Fibroblast of the aortic adventitia (primary cell): ENCODE measurements at regions not wholly inside any gene's neighbourhood (a gene's known extent, or its start where the extent isn't known, plus 50 kb on each side); places are given as distances from the start of the nearest gene placed in this dataset.

Experiments used
- DNase-seq: peaks from one replicate; pipeline ENCODE4 v3.0.0-alpha.2; 2010; ENCODE audit warnings: low read depth
- H3K4me3 ChIP-seq: 2 replicates; pipeline ENCODE4 v1.5.1; 2011; ENCODE audit warnings: low read depth, mild to moderate bottlenecking, control low read depth, low read length, moderate library complexity
- TF ChIP-seq, protein P1 (sequence below): IDR thresholded peaks from 2 replicates; pipeline ENCODE4 v1.5.1; 2011; ENCODE audit warnings: mild to moderate bottlenecking, low read length, control low read depth, inconsistent platforms; ENCODE audit not compliant: insufficient read depth

- TF ChIP-seq, protein P1, sequence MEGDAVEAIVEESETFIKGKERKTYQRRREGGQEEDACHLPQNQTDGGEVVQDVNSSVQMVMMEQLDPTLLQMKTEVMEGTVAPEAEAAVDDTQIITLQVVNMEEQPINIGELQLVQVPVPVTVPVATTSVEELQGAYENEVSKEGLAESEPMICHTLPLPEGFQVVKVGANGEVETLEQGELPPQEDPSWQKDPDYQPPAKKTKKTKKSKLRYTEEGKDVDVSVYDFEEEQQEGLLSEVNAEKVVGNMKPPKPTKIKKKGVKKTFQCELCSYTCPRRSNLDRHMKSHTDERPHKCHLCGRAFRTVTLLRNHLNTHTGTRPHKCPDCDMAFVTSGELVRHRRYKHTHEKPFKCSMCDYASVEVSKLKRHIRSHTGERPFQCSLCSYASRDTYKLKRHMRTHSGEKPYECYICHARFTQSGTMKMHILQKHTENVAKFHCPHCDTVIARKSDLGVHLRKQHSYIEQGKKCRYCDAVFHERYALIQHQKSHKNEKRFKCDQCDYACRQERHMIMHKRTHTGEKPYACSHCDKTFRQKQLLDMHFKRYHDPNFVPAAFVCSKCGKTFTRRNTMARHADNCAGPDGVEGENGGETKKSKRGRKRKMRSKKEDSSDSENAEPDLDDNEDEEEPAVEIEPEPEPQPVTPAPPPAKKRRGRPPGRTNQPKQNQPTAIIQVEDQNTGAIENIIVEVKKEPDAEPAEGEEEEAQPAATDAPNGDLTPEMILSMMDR: no peak
- DNase-seq: no peak
- H3K4me3 ChIP-seq: no peak overlapping the region
These were observed 138.6 kb downstream of the KCNRG start for GRCh38 chr13:50153876-50154275.

- TF ChIP-seq, protein P1: no peak
These were observed 139.5 kb downstream of the KCNRG start for GRCh38 chr13:50154697-50155096.

DNA sequence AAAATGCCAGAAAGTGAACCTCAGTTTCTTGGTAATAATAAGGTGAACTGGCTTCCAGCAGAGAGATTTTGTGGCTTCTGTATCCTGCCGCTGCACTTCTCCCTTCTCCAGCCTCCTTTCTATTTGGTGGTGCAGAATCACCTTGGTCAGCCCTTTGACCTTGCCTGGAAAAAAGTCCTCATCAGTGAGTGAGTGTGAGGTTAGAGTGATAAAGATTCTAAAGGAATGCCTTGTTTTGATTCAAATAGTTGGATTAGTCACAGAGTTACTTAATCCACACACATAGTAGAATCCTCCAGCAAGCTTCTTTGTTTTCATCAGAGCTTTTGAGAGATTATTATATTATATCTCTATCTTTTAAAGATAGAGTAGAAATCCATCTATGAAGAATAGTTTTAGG, 140.9 kb downstream of the KCNRG start:
- TF ChIP-seq, protein P1: no peak
- peak; percentile 67 for DNase-seq
- no peak overlapping the region for H3K4me3 ChIP-seq

More at GRCh38 chr13:50154697-50155096, 139.5 kb downstream of the KCNRG start:
- no peak for DNase-seq
- H3K4me3 ChIP-seq: no peak overlapping the region

DNA sequence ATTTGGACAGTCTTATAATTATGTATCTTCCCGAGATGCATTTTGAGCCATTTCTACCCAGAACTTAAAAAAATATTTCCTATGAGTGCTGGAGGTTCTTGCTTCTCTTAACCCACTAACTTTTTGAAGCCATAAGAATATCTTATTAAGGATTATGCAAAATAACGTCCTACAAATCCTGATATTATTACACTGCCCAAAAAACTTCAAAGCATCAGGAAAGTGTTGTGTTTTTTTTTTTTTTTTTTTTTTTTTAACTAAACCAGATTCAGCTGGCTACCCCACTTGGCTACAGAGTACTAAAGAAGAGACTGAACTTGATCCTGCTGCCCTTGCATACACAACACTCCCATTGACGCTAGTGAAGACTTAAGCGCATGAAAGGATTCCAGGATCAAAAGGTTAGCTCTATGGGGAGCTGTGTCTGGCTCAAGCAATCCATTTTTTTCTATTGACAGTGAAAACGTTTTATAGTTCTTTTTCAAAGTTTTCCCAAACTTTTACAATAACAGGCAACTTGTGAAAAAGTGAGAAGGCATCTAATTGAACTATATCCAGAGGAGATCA, 141.4 kb downstream of the KCNRG start:
- H3K4me3 ChIP-seq: no peak overlapping the region
- TF ChIP-seq, protein P1: no peak
- no peak for DNase-seq

DNA sequence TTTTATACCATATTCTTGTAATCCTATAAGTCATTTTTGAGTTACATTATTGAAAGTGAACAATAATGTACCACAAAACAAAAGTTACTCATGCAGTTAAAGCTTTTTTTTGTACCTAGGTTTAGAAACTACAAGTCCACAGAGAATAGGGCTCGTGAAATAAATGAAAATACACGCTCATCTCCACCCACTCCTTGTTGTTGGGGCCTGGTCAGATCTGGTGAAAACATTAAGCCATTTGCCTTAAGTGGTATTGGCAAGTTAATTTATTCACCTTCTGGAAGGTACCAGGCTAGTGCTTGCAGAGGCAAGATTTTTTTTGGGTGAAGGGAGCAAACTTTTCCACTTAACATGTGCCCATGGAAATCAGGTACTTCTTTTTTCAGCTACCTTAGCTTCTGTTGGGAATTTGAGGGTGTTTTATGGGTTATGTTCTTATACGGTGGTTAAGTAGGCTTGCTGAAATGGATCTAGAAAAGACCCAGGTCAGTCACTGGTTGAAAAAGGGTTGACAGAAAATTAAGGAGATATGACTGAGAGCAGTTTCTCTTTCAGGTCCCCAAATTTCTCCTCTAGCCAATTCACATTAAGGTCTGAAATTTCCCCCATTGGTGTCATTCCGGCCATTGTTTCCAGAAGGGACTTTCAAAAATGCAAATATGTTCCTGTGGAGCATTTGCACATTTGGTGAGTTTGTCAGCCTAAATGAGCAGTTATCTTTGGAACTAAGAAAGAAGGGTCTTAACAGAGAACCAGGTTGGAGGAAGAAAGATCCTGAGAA, 143.3 kb downstream of the KCNRG start:
- no peak for DNase-seq
- H3K4me3 ChIP-seq: no peak overlapping the region
- TF ChIP-seq, protein P1: no peak

GRCh38 chr13:50159607-50160006, 144.4 kb downstream of the KCNRG start:
- TF ChIP-seq, protein P1: no peak
- no peak overlapping the region for H3K4me3 ChIP-seq
- no peak for DNase-seq
